ENCODE measurements at regions not wholly inside any gene's neighbourhood (a gene's known extent, or its start where the extent isn't known, plus 50 kb on each side); places are given as distances from the start of the nearest gene placed in this dataset.

- TF ChIP-seq MLX (CRISPR knock-in tag; IDR thresholded peaks at IDR 0.05) = no peak
- no peak for TF ChIP-seq CTCF (IDR thresholded peaks at IDR 0.05)
- no peak for TF ChIP-seq SP1 (CRISPR knock-in tag; conservative IDR thresholded peaks at IDR 0.05)
- TF ChIP-seq ZNF425 (CRISPR knock-in tag; conservative IDR thresholded peaks at IDR 0.05) = no peak
- TF ChIP-seq MAX (CRISPR knock-in tag; IDR thresholded peaks at IDR 0.05) = no peak
- TF ChIP-seq ZNF423 (CRISPR knock-in tag; IDR thresholded peaks at IDR 0.05) = no peak
- TF ChIP-seq ZNF416 (CRISPR knock-in tag; IDR thresholded peaks at IDR 0.05) = no peak
- no peak for TF ChIP-seq ZNF121 (CRISPR knock-in tag; IDR thresholded peaks at IDR 0.05)
- TF ChIP-seq TP53 (CRISPR knock-in tag; IDR thresholded peaks at IDR 0.05) = no peak
- TF ChIP-seq SMAD3 (CRISPR knock-in tag; IDR thresholded peaks at IDR 0.05; ENCODE audit: borderline replicate concordance) = no peak
- no peak for TF ChIP-seq ESRRA (CRISPR knock-in tag; IDR thresholded peaks at IDR 0.05; ENCODE audit: borderline replicate concordance)
- no peak for TF ChIP-seq USF1 (CRISPR knock-in tag; IDR thresholded peaks at IDR 0.05)
These were observed 149.9 kb upstream of the RBBP8 start for GRCh38 chr18:22783245-22783644.

Measured in WTC11 (cell line).